Thyroid gland (tissue), 4 donors: ENCODE measurements at regions not wholly inside any gene's neighbourhood (a gene's known extent, or its start where the extent isn't known, plus 50 kb on each side); places are given as distances from the start of the nearest gene placed in this dataset.
"Not testable (repeated sequence)": the region's sequence is repeated elsewhere in the genome, so short reads cannot be mapped to it uniquely, and the experiment has no call there.

Experiments
- DNase-seq, 2 donors: peaks; one replicate each; pipeline ENCODE4 v3.0.0-alpha.2; 2019
- H3K27ac ChIP-seq, 3 donors: fragments of 200-600 bp; sonication (generic); 1 replicate in 2 of 3; 2 replicates in 1 of 3; pipeline ENCODE4 v1.5.1; 2016 to 2019; ENCODE audit warnings: mild to moderate bottlenecking in 1 of 3, moderate library complexity in 1 of 3
- H3K27me3 ChIP-seq: fragments of 200-600 bp; sonication (generic); one replicate; pipeline ENCODE4 v1.5.1; 2019
- H3K36me3 ChIP-seq, 2 donors: fragments of 200-600 bp; sonication (generic); one replicate each; pipeline ENCODE4 v1.5.1; 2016 to 2019
- H3K4me1 ChIP-seq, 2 donors: fragments of 200-600 bp; sonication (generic); one replicate each; pipeline ENCODE4 v1.5.1; 2017 to 2019
- H3K4me3 ChIP-seq, 3 donors: fragments of 200-600 bp; sonication (generic); replicated peaks in 1 of 3; 1 replicate in 2 of 3; 2 replicates in 1 of 3; pipeline ENCODE4 v1.5.1; 2016; ENCODE audit warnings: mild to moderate bottlenecking in 1 of 3
- H3K9me3 ChIP-seq: fragments of 200-600 bp; sonication (generic); one replicate; pipeline ENCODE4 v1.5.1; 2017
- CTCF ChIP-seq, 6 experiments: fragments of 200-600 bp in 3 of 6; fragments of 450-650 bp in 3 of 6; sonication (generic) in 3 of 6; IDR thresholded peaks; one replicate each; pipeline ENCODE4 v1.5.1; 2016 to 2019; ENCODE audit warnings: antibody characterized with exemption in 6 of 6, mild to moderate bottlenecking in 2 of 6, inconsistent platforms in 1 of 6, moderate library complexity in 1 of 6
- POLR2A ChIP-seq, 2 donors: fragments of 450-650 bp; IDR thresholded peaks; one replicate each; pipeline ENCODE4 v1.6.1; 2017; ENCODE audit warnings: antibody characterized with exemption in 2 of 2, mild to moderate bottlenecking in 2 of 2, moderate library complexity in 1 of 2
- WGBS, 2 donors: methylation state at CpG; one replicate each; pipeline ENCODE4 v1.1.5; 2017; 5-methylcytosine and 5-hydroxymethylcytosine counted together
- intact Hi-C: fragments of 100-400 bp; cut with DNase I; formaldehyde crosslinking; loops from one replicate; pipeline ENCODE4 v1.15.1; 2023

GRCh38 chr4:138113819-138114400 is 128.2 kb downstream of the SLC7A11 start:
- 23 to 28% methylated on average over 1 of the region's 1 CpG for WGBS, 2 donors
- H3K4me1 ChIP-seq = peaks cover 6 to 7% of the 10 kb centered on the region in 2 donors
- no peak overlapping the region for H3K4me3 ChIP-seq
- H3K9me3 ChIP-seq = no peaks in the 10 kb centered on the region
- intact Hi-C loops = no loop called here
- no peaks in the 10 kb centered on the region for H3K27me3 ChIP-seq
- no peak for TF ChIP-seq POLR2A (IDR thresholded peaks at IDR 0.05)
- no peak for TF ChIP-seq CTCF (IDR thresholded peaks at IDR 0.05)
- no peaks in the 10 kb centered on the region for H3K36me3 ChIP-seq
- DNase-seq = no peak
- no peak overlapping the region for H3K27ac ChIP-seq

- intact Hi-C loops, H3K4me1 ChIP-seq, H3K27me3 ChIP-seq, H3K36me3 ChIP-seq, DNase-seq, H3K4me3 ChIP-seq, H3K27ac ChIP-seq, H3K9me3 ChIP-seq: not testable (repeated sequence)
- 95 to 98% methylated on average over 8 of the region's 8 CpGs for WGBS, 2 donors
Measured at GRCh38 chr4:138112890-138113289, 129.3 kb downstream of the SLC7A11 start.

GRCh38 chr4:138112389-138112788 is 129.8 kb downstream of the SLC7A11 start:
- TF ChIP-seq CTCF (IDR thresholded peaks at IDR 0.05) = no peak
- no peak for TF ChIP-seq POLR2A (IDR thresholded peaks at IDR 0.05)
- no peaks in the 10 kb centered on the region for H3K9me3 ChIP-seq
- no peak for DNase-seq
- intact Hi-C loops = no loop called here
- H3K4me3 ChIP-seq = no peak overlapping the region
- H3K27me3 ChIP-seq = no peaks in the 10 kb centered on the region
- no peaks in the 10 kb centered on the region for H3K36me3 ChIP-seq
- no peak overlapping the region for H3K27ac ChIP-seq
- 99 to 100% methylated on average over 2 of the region's 2 CpGs for WGBS, 2 donors
- peaks cover 6 to 7% of the 10 kb centered on the region in 2 donors for H3K4me1 ChIP-seq

- Histone ChIP-seq H3K27me3 (no peaks in the 10 kb centered on the region), H3K4me1 (peaks cover 6 to 7% of the 10 kb centered on the region in 2 donors), H3K36me3 (no peaks in the 10 kb centered on the region), H3K4me3 (no peak overlapping the region), H3K27ac (no peak overlapping the region), H3K9me3 (no peaks in the 10 kb centered on the region)
- intact Hi-C loops = no loop called here
- no peak for DNase-seq
- 93 to 98% methylated on average over 3 of the region's 3 CpGs for WGBS, 2 donors
- TF ChIP-seq CTCF (IDR thresholded peaks at IDR 0.05) (no peak), POLR2A (IDR thresholded peaks at IDR 0.05) (no peak)
Measured at GRCh38 chr4:138111462-138112000, 130.6 kb downstream of the SLC7A11 start.

- TF ChIP-seq POLR2A (IDR thresholded peaks at IDR 0.05) = no peak
- TF ChIP-seq CTCF (IDR thresholded peaks at IDR 0.05) = no peak
- intact Hi-C loops = no loop called here
- H3K27ac ChIP-seq = no peak overlapping the region
- H3K4me1 ChIP-seq = peaks cover 6 to 7% of the 10 kb centered on the region in 2 donors
- no peaks in the 10 kb centered on the region for H3K9me3 ChIP-seq
- H3K4me3 ChIP-seq = no peak overlapping the region
- H3K36me3 ChIP-seq = no peaks in the 10 kb centered on the region
- DNase-seq = no peak
- 46 to 52% methylated on average over 1 of the region's 1 CpG for WGBS, 2 donors
- no peaks in the 10 kb centered on the region for H3K27me3 ChIP-seq
Measured at GRCh38 chr4:138110815-138111214, 131.3 kb downstream of the SLC7A11 start.
